Keratinocyte (primary cell): ENCODE measurements at regions not wholly inside any gene's neighbourhood (a gene's known extent, or its start where the extent isn't known, plus 50 kb on each side); places are given as distances from the start of the nearest gene placed in this dataset.

Source experiments
- DNase-seq: peaks from one replicate; pipeline ENCODE4 v3.0.0-alpha.2; 2011; ENCODE audit warnings: low read depth, missing footprints, low spot score
- FAIRE-seq: peaks from 2 replicates; lab custom pipeline; 2011; peaks lifted over from hg19 to GRCh38; lab: Jason Lieb, UNC
- H2AFZ ChIP-seq: 2 replicates; pipeline ENCODE4 v1.6.0; 2012; ENCODE audit warnings: low read length, control low read depth, inconsistent platforms; ENCODE audit not compliant: control insufficient read depth
- H3K27ac ChIP-seq: 2 replicates; pipeline ENCODE4 v1.5.1; 2011; ENCODE audit warnings: low read length; ENCODE audit not compliant: control insufficient read depth, insufficient read depth
- H3K27me3 ChIP-seq: 3 replicates; pipeline ENCODE4 v1.6.0; 2011; ENCODE audit warnings: low read length; ENCODE audit not compliant: control insufficient read depth, insufficient read depth; ENCODE audit errors: extremely low read depth
- H3K36me3 ChIP-seq, 2 experiments: 2 replicates in 1 of 2; 3 replicates in 1 of 2; pipeline ENCODE4 v1.5.1; 2011; ENCODE audit warnings: low read length in 2 of 2, mild to moderate bottlenecking in 1 of 2; ENCODE audit not compliant: control insufficient read depth in 2 of 2, insufficient read depth in 2 of 2; ENCODE audit errors: extremely low read depth in 1 of 2
- H3K4me1 ChIP-seq: 3 replicates; pipeline ENCODE4 v1.5.1; 2011; ENCODE audit warnings: low read length; ENCODE audit not compliant: control insufficient read depth, insufficient read depth; ENCODE audit errors: extremely low read depth
- H3K4me2 ChIP-seq: 3 replicates; pipeline ENCODE4 v1.6.0; 2011; ENCODE audit warnings: low read depth, low read length; ENCODE audit not compliant: control insufficient read depth, insufficient read depth; ENCODE audit errors: extremely low read depth
- H3K4me3 ChIP-seq, 3 experiments: fragments of 200-600 bp in 1 of 3; sonication (generic) in 1 of 3; 2 replicates in 2 of 3; 3 replicates in 1 of 3; pipeline ENCODE4 v1.5.1; 2011 to 2016; ENCODE audit warnings: low read length in 3 of 3, mild to moderate bottlenecking in 3 of 3, control low read depth in 2 of 3, inconsistent platforms in 1 of 3, low read depth in 1 of 3, mixed read lengths in 1 of 3, mixed run types in 1 of 3, moderate library complexity in 1 of 3; ENCODE audit not compliant: control insufficient read depth in 2 of 3, insufficient read depth in 2 of 3; ENCODE audit errors: extremely low read depth in 1 of 3
- H3K79me2 ChIP-seq: 2 replicates; pipeline ENCODE4 v1.6.0; 2012; ENCODE audit warnings: low read length; ENCODE audit not compliant: control insufficient read depth, insufficient read depth
- H3K9ac ChIP-seq: 3 replicates; pipeline ENCODE4 v1.6.0; 2011; ENCODE audit warnings: low read length; ENCODE audit not compliant: control insufficient read depth, insufficient read depth; ENCODE audit errors: extremely low read depth
- H3K9me1 ChIP-seq: 3 replicates; pipeline ENCODE4 v1.6.0; 2011; ENCODE audit warnings: low read length; ENCODE audit not compliant: control insufficient read depth, insufficient read depth; ENCODE audit errors: extremely low read depth
- H3K9me3 ChIP-seq: 2 replicates; pipeline ENCODE4 v1.5.1; 2012; ENCODE audit warnings: low read depth, low read length; ENCODE audit not compliant: control insufficient read depth
- H4K20me1 ChIP-seq: 3 replicates; pipeline ENCODE4 v1.6.0; 2011; ENCODE audit warnings: low read length; ENCODE audit not compliant: control insufficient read depth, insufficient read depth; ENCODE audit errors: extremely low read depth
- CTCF ChIP-seq, 3 experiments: IDR thresholded peaks in 1 of 3; conservative IDR thresholded peaks in 1 of 3; optimal IDR thresholded peaks in 1 of 3; 2 replicates in 2 of 3; 3 replicates in 1 of 3; pipeline versions ENCODE3 to v1.5.1; 2011; ENCODE audit warnings: low read length in 3 of 3, mild to moderate bottlenecking in 3 of 3, moderate library complexity in 2 of 3, control low read depth in 1 of 3, inconsistent platforms in 1 of 3; ENCODE audit not compliant: insufficient read depth in 2 of 3; ENCODE audit errors: extremely low read depth in 1 of 3
- EZH2 ChIP-seq: IDR thresholded peaks from one replicate; pipeline ENCODE4 v1.6.1; 2012; ENCODE audit warnings: inconsistent platforms, mild to moderate bottlenecking, low read length, moderate library complexity
- dilution Hi-C: fragments of 300-500 bp; cut with MboI; formaldehyde crosslinking; loops from one replicate; pipeline ENCODE4 v1.7.0; 2020; ENCODE audit warnings: low sequenced_read_pairs; ENCODE audit not compliant: extremely low pct_ligation_motif_present

GRCh38 chr18:59085797-59086196, 53.9 kb upstream of the SEC11C start:
- peaks cover 4% of the 10 kb centered on the region for H3K4me1 ChIP-seq
- H3K36me3 ChIP-seq, result no peaks in the 10 kb centered on the region
- H3K9me1 ChIP-seq, result no peaks in the 10 kb centered on the region
- DNase-seq (no peak), FAIRE-seq (no peak)
- H3K27ac ChIP-seq, result no peak overlapping the region
- TF ChIP-seq CTCF (optimal IDR thresholded peaks at IDR 0.05 in 1 of 3, IDR thresholded peaks at IDR 0.05 in 1 of 3, conservative IDR thresholded peaks at IDR 0.05 in 1 of 3; ENCODE audit: extremely low read depth in 1 of 3, insufficient read depth in 2 of 3, low read length in 3 of 3), result no peak
- no peak for TF ChIP-seq EZH2
- H3K79me2 ChIP-seq, result no peaks in the 10 kb centered on the region
- H3K9ac ChIP-seq, result no peak overlapping the region
- H2AFZ ChIP-seq, result no peak overlapping the region
- dilution Hi-C loops, result no loop called here
- no peak overlapping the region for H3K4me3 ChIP-seq
- no peaks in the 10 kb centered on the region for H3K9me3 ChIP-seq
- H4K20me1 ChIP-seq, result no peaks in the 10 kb centered on the region
- H3K4me2 ChIP-seq, result no peak overlapping the region
- H3K27me3 ChIP-seq, result peaks cover 13% of the 10 kb centered on the region

GRCh38 chr18:59086522-59086921, 53.2 kb upstream of the SEC11C start:
- no peak for TF ChIP-seq CTCF (optimal IDR thresholded peaks at IDR 0.05 in 1 of 3, IDR thresholded peaks at IDR 0.05 in 1 of 3, conservative IDR thresholded peaks at IDR 0.05 in 1 of 3; ENCODE audit: extremely low read depth in 1 of 3, insufficient read depth in 2 of 3, low read length in 3 of 3)
- no peak for TF ChIP-seq EZH2
- FAIRE-seq (no peak), DNase-seq (no peak)
- H3K79me2 ChIP-seq, result no peaks in the 10 kb centered on the region
- H3K9me3 ChIP-seq, result no peaks in the 10 kb centered on the region
- dilution Hi-C loops, result no loop called here
- H4K20me1 ChIP-seq, result no peaks in the 10 kb centered on the region
- no peak overlapping the region for H3K4me3 ChIP-seq
- no peak overlapping the region for H3K27ac ChIP-seq
- no peak overlapping the region for H2AFZ ChIP-seq
- H3K36me3 ChIP-seq, result no peaks in the 10 kb centered on the region
- H3K9ac ChIP-seq, result no peak overlapping the region
- H3K4me2 ChIP-seq, result no peak overlapping the region
- H3K4me1 ChIP-seq, result peaks cover 4% of the 10 kb centered on the region
- H3K9me1 ChIP-seq, result no peaks in the 10 kb centered on the region
- peaks cover 13% of the 10 kb centered on the region for H3K27me3 ChIP-seq
